H9 (cell line): ENCODE measurements at regions not wholly inside any gene's neighbourhood (a gene's known extent, or its start where the extent isn't known, plus 50 kb on each side); places are given as distances from the start of the nearest gene placed in this dataset.

ENCODE experiments used
- DNase-seq: peaks from one replicate; pipeline ENCODE4 v3.0.0-alpha.2; 2017
- H2AFZ ChIP-seq: one replicate; pipeline ENCODE4 v1.6.1; 2013; ENCODE audit warnings: mild to moderate bottlenecking, low read length, control low read depth, moderate library complexity
- H2AK5ac ChIP-seq: 2 replicates; pipeline ENCODE4 v1.6.1; 2013; ENCODE audit warnings: low read length, control low read depth, mixed read lengths; ENCODE audit not compliant: insufficient read length
- H2BK120ac ChIP-seq: one replicate; pipeline ENCODE4 v1.6.1; 2013; ENCODE audit warnings: low read depth, mild to moderate bottlenecking, low read length, control low read depth, inconsistent platforms; ENCODE audit not compliant: poor library complexity, severe bottlenecking
- H2BK12ac ChIP-seq: 2 replicates; pipeline ENCODE4 v1.6.1; 2013; ENCODE audit warnings: low read length, control low read depth, mixed read lengths, low read depth; ENCODE audit not compliant: insufficient read length
- H2BK15ac ChIP-seq: 2 replicates; pipeline ENCODE4 v1.6.1; 2013; ENCODE audit warnings: low read depth, low read length, control low read depth
- H2BK20ac ChIP-seq: one replicate; pipeline ENCODE4 v1.6.1; 2013; ENCODE audit warnings: low read depth, mild to moderate bottlenecking, low read length, control low read depth, inconsistent platforms; ENCODE audit not compliant: poor library complexity, severe bottlenecking
- H2BK5ac ChIP-seq: 2 replicates; pipeline ENCODE4 v1.6.1; 2013; ENCODE audit warnings: low read length, control low read depth, mixed read lengths; ENCODE audit not compliant: insufficient read length
- H3K14ac ChIP-seq: 2 replicates; pipeline ENCODE4 v1.6.1; 2013; ENCODE audit warnings: low read length, control low read depth; ENCODE audit not compliant: insufficient read depth
- H3K18ac ChIP-seq: 2 replicates; pipeline ENCODE4 v1.6.1; 2013; ENCODE audit warnings: low read depth, mild to moderate bottlenecking, mixed read lengths, low read length, control low read depth; ENCODE audit not compliant: insufficient read length
- H3K23ac ChIP-seq: 2 replicates; pipeline ENCODE4 v1.6.1; 2013; ENCODE audit warnings: low read length, control low read depth, mixed read lengths, low read depth; ENCODE audit not compliant: insufficient read length
- H3K23me2 ChIP-seq: 2 replicates; pipeline ENCODE4 v1.6.1; 2013; ENCODE audit warnings: low read depth, mild to moderate bottlenecking, mixed read lengths, low read length, control low read depth; ENCODE audit not compliant: insufficient read length, poor library complexity, severe bottlenecking
- H3K27ac ChIP-seq: 2 replicates; pipeline ENCODE4 v1.5.1; 2013; ENCODE audit warnings: low read length, control low read depth, mixed read lengths, low read depth; ENCODE audit not compliant: insufficient read length
- H3K27me3 ChIP-seq: 2 replicates; pipeline ENCODE4 v1.6.1; 2013; ENCODE audit warnings: low read length, control low read depth, inconsistent platforms; ENCODE audit not compliant: insufficient read depth
- H3K4ac ChIP-seq: 2 replicates; pipeline ENCODE4 v1.6.1; 2013; ENCODE audit warnings: low read depth, mild to moderate bottlenecking, control low read depth, inconsistent platforms, low read length, moderate library complexity
- H3K4me1 ChIP-seq: 2 replicates; pipeline ENCODE4 v1.6.1; 2013; ENCODE audit warnings: low read length, control low read depth, inconsistent platforms; ENCODE audit not compliant: insufficient read depth
- H3K4me2 ChIP-seq: 2 replicates; pipeline ENCODE4 v1.6.1; 2013; ENCODE audit warnings: low read length, control low read depth, mixed read lengths; ENCODE audit not compliant: insufficient read length, insufficient read depth
- H3K56ac ChIP-seq: 2 replicates; pipeline ENCODE4 v1.6.1; 2013; ENCODE audit warnings: low read depth, mild to moderate bottlenecking, mixed read lengths, low read length, control low read depth; ENCODE audit not compliant: insufficient read length
- H3K79me1 ChIP-seq: 2 replicates; pipeline ENCODE4 v1.6.1; 2013; ENCODE audit warnings: low read depth, mild to moderate bottlenecking, moderate library complexity, low read length, control low read depth, inconsistent platforms; ENCODE audit not compliant: insufficient read depth, poor library complexity, severe bottlenecking
- H3K79me2 ChIP-seq: 2 replicates; pipeline ENCODE4 v1.6.1; 2013; ENCODE audit warnings: low read length, control low read depth, inconsistent platforms; ENCODE audit not compliant: insufficient read depth
- H3K9ac ChIP-seq: 2 replicates; pipeline ENCODE4 v1.6.1; 2013; ENCODE audit warnings: low read length, control low read depth, mixed read lengths; ENCODE audit not compliant: insufficient read length; ENCODE audit errors: extremely low read depth
- H3K9me3 ChIP-seq: one replicate; pipeline ENCODE4 v1.6.1; 2013; ENCODE audit warnings: low read depth, low read length, inconsistent platforms; ENCODE audit not compliant: control insufficient read depth
- H3T11ph ChIP-seq: one replicate; pipeline ENCODE4 v1.6.1; 2013; ENCODE audit warnings: mild to moderate bottlenecking, low read length, control low read depth, inconsistent platforms
- H4K20me1 ChIP-seq: one replicate; pipeline ENCODE4 v1.6.1; 2013; ENCODE audit not compliant: control insufficient read depth, insufficient read length, insufficient read depth
- H4K5ac ChIP-seq: 2 replicates; pipeline ENCODE4 v1.6.1; 2013; ENCODE audit warnings: low read depth, mild to moderate bottlenecking, mixed read lengths, low read length, control low read depth; ENCODE audit not compliant: insufficient read length
- H4K8ac ChIP-seq: replicated peaks from 2 replicates; pipeline ENCODE4 v1.6.1; 2013; ENCODE audit warnings: low read length, control low read depth, mixed read lengths, low read depth; ENCODE audit not compliant: insufficient read length
- H4K91ac ChIP-seq: 2 replicates; pipeline ENCODE4 v1.6.1; 2013; ENCODE audit warnings: low read depth, mild to moderate bottlenecking, moderate library complexity, mixed read lengths, low read length, control low read depth; ENCODE audit not compliant: insufficient read length
- H3K27ac Mint-ChIP-seq, 3 experiments: 2 replicates in 2 of 3; 3 replicates in 1 of 3; pipeline ENCODE4 v1.8.0; 2020 to 2021; ENCODE audit warnings: mixed read lengths in 3 of 3, mild to moderate bottlenecking in 1 of 3, moderate library complexity in 1 of 3
- H3K27me3 Mint-ChIP-seq: 2 replicates; pipeline ENCODE4 v1.8.0; 2021; ENCODE audit warnings: low read depth, mild to moderate bottlenecking, moderate library complexity, mixed read lengths
- H3K36me3 Mint-ChIP-seq, 3 experiments: 2 replicates in 2 of 3; 3 replicates in 1 of 3; pipeline ENCODE4 v1.8.0; 2020 to 2021; ENCODE audit warnings: low read depth in 3 of 3, mixed read lengths in 3 of 3; ENCODE audit not compliant: insufficient read depth in 1 of 3
- H3K4me1 Mint-ChIP-seq, 2 experiments: 2 replicates each; pipeline ENCODE4 v1.8.0; 2020; ENCODE audit warnings: mixed read lengths in 2 of 2
- H3K4me3 Mint-ChIP-seq, 2 experiments: 2 replicates in 1 of 2; 3 replicates in 1 of 2; pipeline ENCODE4 v1.8.0; 2020 to 2021; ENCODE audit warnings: mild to moderate bottlenecking in 2 of 2, mixed read lengths in 2 of 2, moderate library complexity in 1 of 2
- H3K9me3 Mint-ChIP-seq, 2 experiments: 2 replicates in 1 of 2; 3 replicates in 1 of 2; pipeline ENCODE4 v1.8.0; 2020; ENCODE audit warnings: mild to moderate bottlenecking in 2 of 2, mixed read lengths in 2 of 2, moderate library complexity in 1 of 2
- CTCF ChIP-seq: fragments of 200-600 bp; sonication (generic); conservative IDR thresholded peaks from 3 replicates; pipeline ENCODE4 v1.8.0; 2021; ENCODE audit warnings: antibody characterized with exemption, mild to moderate bottlenecking
- WGBS: extraction: QIAGEN DNeasy Blood & Tissue Kit; methylation state at CpG from one replicate; pipeline ENCODE4 v1.1.7; 2013; ENCODE audit warnings: missing lambda C conversion rate, low lambda C conversion rate, mixed read lengths; ENCODE audit not compliant: insufficient read length; ENCODE audit errors: extremely low coverage; 5-methylcytosine and 5-hydroxymethylcytosine counted together

- H2BK15ac ChIP-seq: no peak overlapping the region
- H2BK120ac ChIP-seq: no peak overlapping the region
- H3K9me3 ChIP-seq: no peaks in the 10 kb centered on the region
- no peak overlapping the region for H2BK5ac ChIP-seq
- no peak overlapping the region for H3K14ac ChIP-seq
- no peak overlapping the region for H2AFZ ChIP-seq
- H2BK20ac ChIP-seq: no peak overlapping the region
- no peak overlapping the region for H3T11ph ChIP-seq
- H3K9ac ChIP-seq: no peak overlapping the region
- no CpG with 5 or more reads among the region's 6 CpGs for WGBS
- H3K23ac ChIP-seq: no peak overlapping the region
- Mint-ChIP-seq H3K27ac (no peak overlapping the region), H3K9me3 (peaks cover 4 to 12% of the 10 kb centered on the region in 2 experiments; a peak in 4 of 5 replicates), H3K27me3 (peaks cover 19% of the 10 kb centered on the region), H3K36me3 (peaks cover 0 to 7% (median 0%) of the 10 kb centered on the region in 3 experiments; a peak in 3 of 7 replicates), H3K4me1 (peaks cover 2 to 3% of the 10 kb centered on the region in 2 experiments; a peak in 3 of 4 replicates), H3K4me3 (no peak overlapping the region)
- no peaks in the 10 kb centered on the region for H3K27me3 ChIP-seq
- H2BK12ac ChIP-seq: no peak overlapping the region
- no peak for DNase-seq
- no peak overlapping the region for H3K4me2 ChIP-seq
- H4K5ac ChIP-seq: no peak overlapping the region
- H4K91ac ChIP-seq: no peak overlapping the region
- no peak for TF ChIP-seq CTCF
- H4K8ac ChIP-seq: no peak overlapping the region
- H3K23me2 ChIP-seq: no peaks in the 10 kb centered on the region
- no peaks in the 10 kb centered on the region for H4K20me1 ChIP-seq
- no peak overlapping the region for H3K27ac ChIP-seq
- H3K56ac ChIP-seq: no peak overlapping the region
- no peak overlapping the region for H2AK5ac ChIP-seq
- no peaks in the 10 kb centered on the region for H3K79me2 ChIP-seq
- no peak overlapping the region for H3K4ac ChIP-seq
- no peak overlapping the region for H3K18ac ChIP-seq
- H3K79me1 ChIP-seq: no peaks in the 10 kb centered on the region
- no peaks in the 10 kb centered on the region for H3K4me1 ChIP-seq
Observed at GRCh38 chr16:55031481-55031880, 100.8 kb downstream of the IRX5 start.
